ENCODE measurements at regions not wholly inside any gene's neighbourhood (a gene's known extent, or its start where the extent isn't known, plus 50 kb on each side); places are given as distances from the start of the nearest gene placed in this dataset.

GRCh38 chr10:83685458-83685857 lies 453.9 kb upstream of the GHITM start:
- Histone ChIP-seq H4K20me1 (ENCODE audit: insufficient read depth) (no peaks in the 10 kb centered on the region), H3K4me2 (ENCODE audit: low read length) (no peak overlapping the region), H3K27me3 (ENCODE audit: insufficient read depth, low read length) (no peaks in the 10 kb centered on the region), H3K4me1 (ENCODE audit: control insufficient read depth in 1 of 2, insufficient read depth in 2 of 2, low read length in 2 of 2) (no peaks in the 10 kb centered on the region), H3K36me3 (ENCODE audit: control insufficient read depth in 1 of 2, insufficient read depth in 2 of 2, low read length in 2 of 2) (no peaks in the 10 kb centered on the region), H3K79me2 (ENCODE audit: insufficient read depth, low read length) (no peaks in the 10 kb centered on the region), H3K27ac (ENCODE audit: low read depth, low read length) (no peak overlapping the region), H2AFZ (ENCODE audit: low read depth, low read length, poor library complexity, severe bottlenecking) (no peak overlapping the region), H3K4me3 (replicated peaks in 1 of 2; ENCODE audit: low read depth in 1 of 2, low read length in 2 of 2) (no peak overlapping the region), H3K9me2 (ENCODE audit: insufficient read depth) (no peaks in the 10 kb centered on the region), H3K9me3 (ENCODE audit: control insufficient read depth in 1 of 2, insufficient read depth in 1 of 2, low read depth in 1 of 2, low read length in 2 of 2) (peaks cover 3 to 11% of the 10 kb centered on the region in 2 experiments; a peak in 2 of 4 replicates), H3K9ac (ENCODE audit: low read length) (no peak overlapping the region)
- DNase-seq (ENCODE audit: low read depth, low spot score) (no peak), ATAC-seq (no peak)
- RAD21 ChIA-PET (ENCODE audit: low non-redundant PET in 1 of 2, low total read pairs in 2 of 2, uncharacterized antibody in 2 of 2, unreplicated experiment in 2 of 2) = no interaction called here
- TF ChIP-seq EZH2 (IDR thresholded peaks at IDR 0.05) (no peak), RAD21 (IDR thresholded peaks at IDR 0.05; ENCODE audit: low read depth) (no peak), SP1 (IDR thresholded peaks at IDR 0.05; ENCODE audit: low read depth) (no peak), SIN3A (IDR thresholded peaks at IDR 0.05; ENCODE audit: low read depth) (no peak)
- POLR2A ChIA-PET = no interaction called here
- BruUV-seq (replicated peaks) = no TSS peak
- intact Hi-C loops (cut with micrococcal nuclease) = no loop called here
- CTCF ChIA-PET = no interaction called here

- no peak for ATAC-seq
- H2AFZ ChIP-seq (ENCODE audit: low read depth, low read length, poor library complexity, severe bottlenecking) = no peak overlapping the region
- BruUV-seq (replicated peaks) = no TSS peak
- ChIA-PET CTCF (no interaction called here), POLR2A (no interaction called here), RAD21 (ENCODE audit: low non-redundant PET in 1 of 2, low total read pairs in 2 of 2, uncharacterized antibody in 2 of 2, unreplicated experiment in 2 of 2) (no interaction called here)
- H4K20me1 ChIP-seq (ENCODE audit: insufficient read depth) = no peaks in the 10 kb centered on the region
- no peaks in the 10 kb centered on the region for H3K79me2 ChIP-seq (ENCODE audit: insufficient read depth, low read length)
- no peaks in the 10 kb centered on the region for H3K4me1 ChIP-seq (ENCODE audit: control insufficient read depth in 1 of 2, insufficient read depth in 2 of 2, low read length in 2 of 2)
- H3K36me3 ChIP-seq (ENCODE audit: control insufficient read depth in 1 of 2, insufficient read depth in 2 of 2, low read length in 2 of 2) = no peaks in the 10 kb centered on the region
- TF ChIP-seq FOSL1 (IDR thresholded peaks at IDR 0.05; ENCODE audit: low read depth) (no peak), ZBTB33 (IDR thresholded peaks at IDR 0.05; ENCODE audit: extremely low read depth, insufficient replicate concordance, low read length) (no peak), EGR1 (IDR thresholded peaks at IDR 0.05; ENCODE audit: low read depth) (no peak), YY1 (IDR thresholded peaks at IDR 0.05; ENCODE audit: extremely low read depth, insufficient replicate concordance, low read depth, low read length) (no peak), POLR2AphosphoS5 (IDR thresholded peaks at IDR 0.05; ENCODE audit: low read depth, low read length) (no peak), MAX (IDR thresholded peaks at IDR 0.05) (no peak), ATF3 (IDR thresholded peaks at IDR 0.05) (no peak), CBX3 (IDR thresholded peaks at IDR 0.05; ENCODE audit: low read depth) (no peak), SP1 (IDR thresholded peaks at IDR 0.05; ENCODE audit: low read depth) (no peak), ZFX (IDR thresholded peaks at IDR 0.05) (no peak), RAD21 (IDR thresholded peaks at IDR 0.05; ENCODE audit: low read depth) (no peak)
- no peak overlapping the region for H3K27ac ChIP-seq (ENCODE audit: low read depth, low read length)
- no peaks in the 10 kb centered on the region for H3K27me3 ChIP-seq (ENCODE audit: insufficient read depth, low read length)
- intact Hi-C loops (cut with micrococcal nuclease) = no loop called here
- H3K9ac ChIP-seq (ENCODE audit: low read length) = no peak overlapping the region
- H3K4me3 ChIP-seq (replicated peaks in 1 of 2; ENCODE audit: low read depth in 1 of 2, low read length in 2 of 2) = no peak overlapping the region
- H3K9me3 ChIP-seq (ENCODE audit: control insufficient read depth in 1 of 2, insufficient read depth in 1 of 2, low read depth in 1 of 2, low read length in 2 of 2) = peaks cover 0 to 14% of the 10 kb centered on the region in 2 experiments; a peak in 2 of 4 replicates
- DNase-seq (ENCODE audit: low read depth, low spot score) = no peak
- no peak overlapping the region for H3K4me2 ChIP-seq (ENCODE audit: low read length)
- no peaks in the 10 kb centered on the region for H3K9me2 ChIP-seq (ENCODE audit: insufficient read depth)
These were observed 447.3 kb upstream of the GHITM start for GRCh38 chr10:83691791-83692596.

Measured in HCT116 (cell line).